HG02870 (cell line): ENCODE measurements at regions not wholly inside any gene's neighbourhood (a gene's known extent, or its start where the extent isn't known, plus 50 kb on each side); places are given as distances from the start of the nearest gene placed in this dataset.
"Not testable (repeated sequence)": the region's sequence is repeated elsewhere in the genome, so short reads cannot be mapped to it uniquely, and the experiment has no call there.

ENCODE experiments used
- ATAC-seq: cut with Tn5 transposase; IDR thresholded peaks from one replicate; pipeline ENCODE4 v1.9.1; 2021; ENCODE audit warnings: mild to moderate bottlenecking, moderate library complexity; ENCODE audit not compliant: unreplicated experiment

GRCh38 chr5:118430076-118430475 lies 558.3 kb downstream of the DTWD2 start:
- no peak for ATAC-seq

GRCh38 chr5:118407958-118408357 lies 580.4 kb downstream of the DTWD2 start:
- no peak for ATAC-seq

- no peak for ATAC-seq
These were observed 582.7 kb downstream of the DTWD2 start for GRCh38 chr5:118405650-118406061.

GRCh38 chr5:118397236-118397635 lies 591.1 kb downstream of the DTWD2 start:
- ATAC-seq, result peak; percentile 76

GRCh38 chr5:118392491-118392890 lies 595.9 kb downstream of the DTWD2 start:
- no peak for ATAC-seq

GRCh38 chr5:118382931-118383330 lies 605.4 kb downstream of the DTWD2 start:
- not testable (repeated sequence) for ATAC-seq

GRCh38 chr5:118379470-118379869 lies 608.9 kb downstream of the DTWD2 start:
- ATAC-seq, result no peak

- ATAC-seq, result no peak
These were observed 609.4 kb downstream of the DTWD2 start for GRCh38 chr5:118378959-118379358.

- no peak for ATAC-seq
These were observed 610.9 kb downstream of the DTWD2 start for GRCh38 chr5:118377420-118377819.

GRCh38 chr5:118371973-118372831 lies 616.1 kb downstream of the DTWD2 start:
- no peak for ATAC-seq

- ATAC-seq, result no peak
These were observed 621.9 kb downstream of the DTWD2 start for GRCh38 chr5:118366429-118366828.

GRCh38 chr5:118365718-118366117 lies 622.6 kb downstream of the DTWD2 start:
- ATAC-seq, result no peak

GRCh38 chr5:118354797-118355196 lies 633.5 kb downstream of the DTWD2 start:
- no peak for ATAC-seq

GRCh38 chr5:118353970-118354369 lies 634.4 kb downstream of the DTWD2 start:
- no peak for ATAC-seq

GRCh38 chr5:118336468-118336867 lies 651.9 kb downstream of the DTWD2 start:
- ATAC-seq, result no peak

- no peak for ATAC-seq
These were observed 661.0 kb downstream of the DTWD2 start for GRCh38 chr5:118327389-118327788.

- ATAC-seq, result no peak
These were observed 661.8 kb downstream of the DTWD2 start for GRCh38 chr5:118326481-118327045.

GRCh38 chr5:118325931-118326330 lies 662.4 kb downstream of the DTWD2 start:
- no peak for ATAC-seq

GRCh38 chr5:118323723-118324122 lies 664.6 kb downstream of the DTWD2 start:
- ATAC-seq, result not testable (repeated sequence)

GRCh38 chr5:118321081-118321480 lies 667.3 kb downstream of the DTWD2 start:
- ATAC-seq, result no peak

- no peak for ATAC-seq
These were observed 668.2 kb downstream of the DTWD2 start for GRCh38 chr5:118320121-118320520.

GRCh38 chr5:118314931-118315330 lies 673.4 kb downstream of the DTWD2 start:
- no peak for ATAC-seq
